ENCODE measurements at regions not wholly inside any gene's neighbourhood (a gene's known extent, or its start where the extent isn't known, plus 50 kb on each side); places are given as distances from the start of the nearest gene placed in this dataset.

DNA sequence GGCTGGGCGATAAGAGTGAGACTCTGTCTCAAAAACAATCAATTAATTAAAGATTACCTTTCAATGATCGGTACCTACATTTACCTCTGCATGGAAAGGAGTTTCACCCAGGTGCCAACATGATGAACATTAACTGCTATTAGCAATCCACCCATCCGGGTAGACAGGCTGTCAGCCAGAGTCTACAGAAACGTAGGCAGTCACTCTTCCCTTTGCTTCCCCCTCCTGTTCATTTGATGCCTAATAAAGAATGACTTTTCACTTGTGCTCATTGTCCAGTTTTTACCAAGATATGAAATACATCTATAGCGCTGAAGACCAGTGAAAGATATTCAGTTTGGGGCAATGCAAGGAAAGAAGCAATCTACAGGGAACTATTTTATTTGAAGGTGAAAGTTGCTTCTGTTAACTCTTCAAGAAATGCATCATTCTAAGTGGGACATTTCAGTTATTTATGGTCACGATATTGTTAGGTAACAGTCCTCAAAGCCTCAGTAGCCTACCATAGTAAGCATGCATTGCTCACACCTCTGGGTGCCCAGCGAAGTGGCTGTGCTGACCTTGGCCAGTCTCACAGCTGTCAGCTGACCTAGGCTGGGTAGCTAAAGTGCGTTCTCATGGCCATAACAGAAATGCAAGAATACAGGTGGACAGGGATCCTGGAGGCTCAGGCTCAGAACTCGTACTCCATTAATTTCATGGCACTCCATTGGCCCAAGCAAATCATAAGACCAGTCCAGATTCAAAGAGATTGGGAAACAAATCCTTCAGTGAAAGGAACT, 87.2 kb upstream of the DMRT1 start:
- no peak overlapping the region for H3K27ac ChIP-seq
- H3K36me3 ChIP-seq: no peaks in the 10 kb centered on the region
- DNase-seq: no peak
- TF ChIP-seq, protein P1, sequence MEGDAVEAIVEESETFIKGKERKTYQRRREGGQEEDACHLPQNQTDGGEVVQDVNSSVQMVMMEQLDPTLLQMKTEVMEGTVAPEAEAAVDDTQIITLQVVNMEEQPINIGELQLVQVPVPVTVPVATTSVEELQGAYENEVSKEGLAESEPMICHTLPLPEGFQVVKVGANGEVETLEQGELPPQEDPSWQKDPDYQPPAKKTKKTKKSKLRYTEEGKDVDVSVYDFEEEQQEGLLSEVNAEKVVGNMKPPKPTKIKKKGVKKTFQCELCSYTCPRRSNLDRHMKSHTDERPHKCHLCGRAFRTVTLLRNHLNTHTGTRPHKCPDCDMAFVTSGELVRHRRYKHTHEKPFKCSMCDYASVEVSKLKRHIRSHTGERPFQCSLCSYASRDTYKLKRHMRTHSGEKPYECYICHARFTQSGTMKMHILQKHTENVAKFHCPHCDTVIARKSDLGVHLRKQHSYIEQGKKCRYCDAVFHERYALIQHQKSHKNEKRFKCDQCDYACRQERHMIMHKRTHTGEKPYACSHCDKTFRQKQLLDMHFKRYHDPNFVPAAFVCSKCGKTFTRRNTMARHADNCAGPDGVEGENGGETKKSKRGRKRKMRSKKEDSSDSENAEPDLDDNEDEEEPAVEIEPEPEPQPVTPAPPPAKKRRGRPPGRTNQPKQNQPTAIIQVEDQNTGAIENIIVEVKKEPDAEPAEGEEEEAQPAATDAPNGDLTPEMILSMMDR (IDR thresholded peaks at IDR 0.05): no peak
- intact Hi-C loops (cut with DNase I): no loop called here
- H3K27me3 ChIP-seq: no peaks in the 10 kb centered on the region
- H3K9ac ChIP-seq (ENCODE audit: low read depth in 2 of 2, low read length in 2 of 2): no peak overlapping the region
- H3K9me3 ChIP-seq: no peaks in the 10 kb centered on the region
- H3K4me3 ChIP-seq: no peak overlapping the region
- H3K4me1 ChIP-seq: no peaks in the 10 kb centered on the region

DNA sequence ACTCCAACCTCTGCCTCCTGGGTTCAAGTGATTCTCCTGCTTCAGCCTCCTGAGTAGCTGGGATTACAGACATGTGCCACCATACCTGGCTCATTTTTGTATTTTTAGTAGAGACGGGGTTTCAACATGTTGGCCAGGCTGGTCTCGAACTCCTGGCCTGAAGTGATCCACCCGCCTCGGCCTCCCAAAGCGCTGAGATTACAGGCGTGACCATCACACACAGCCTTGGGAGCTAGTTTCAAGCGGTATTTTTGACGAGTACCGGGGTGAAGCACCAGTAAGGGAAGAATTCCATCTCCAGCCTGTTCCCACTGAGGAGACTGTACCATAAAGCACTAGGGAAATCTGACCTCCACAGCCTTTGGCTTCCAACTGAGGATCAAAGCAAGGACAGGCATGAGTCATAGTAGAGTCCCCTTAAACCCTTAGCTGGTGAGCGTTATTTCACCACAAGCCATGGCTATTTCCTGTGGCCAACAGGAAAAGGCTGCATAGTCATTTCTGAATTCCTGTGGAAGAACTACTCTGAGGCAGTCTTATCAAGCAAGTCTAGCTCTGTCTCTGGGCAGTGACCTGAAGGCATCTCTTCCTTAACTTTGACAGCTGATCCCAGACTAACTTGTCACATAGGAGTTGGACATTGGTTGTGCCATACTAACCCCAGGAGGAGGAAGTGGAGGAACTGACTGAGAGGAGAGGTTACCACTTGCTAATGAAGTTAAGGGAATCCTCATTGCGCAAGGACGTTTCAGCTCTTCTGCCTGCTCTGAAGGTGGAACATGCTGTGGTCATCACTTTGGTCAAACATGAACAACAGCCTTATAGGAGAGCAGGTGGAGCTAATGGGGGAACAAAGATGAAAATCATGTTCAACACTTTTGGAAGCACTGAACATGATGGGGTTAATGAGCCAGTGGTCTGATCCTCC, 85.8 kb upstream of the DMRT1 start:
- DNase-seq: no peak
- intact Hi-C loops (cut with DNase I): no loop called here

DNA sequence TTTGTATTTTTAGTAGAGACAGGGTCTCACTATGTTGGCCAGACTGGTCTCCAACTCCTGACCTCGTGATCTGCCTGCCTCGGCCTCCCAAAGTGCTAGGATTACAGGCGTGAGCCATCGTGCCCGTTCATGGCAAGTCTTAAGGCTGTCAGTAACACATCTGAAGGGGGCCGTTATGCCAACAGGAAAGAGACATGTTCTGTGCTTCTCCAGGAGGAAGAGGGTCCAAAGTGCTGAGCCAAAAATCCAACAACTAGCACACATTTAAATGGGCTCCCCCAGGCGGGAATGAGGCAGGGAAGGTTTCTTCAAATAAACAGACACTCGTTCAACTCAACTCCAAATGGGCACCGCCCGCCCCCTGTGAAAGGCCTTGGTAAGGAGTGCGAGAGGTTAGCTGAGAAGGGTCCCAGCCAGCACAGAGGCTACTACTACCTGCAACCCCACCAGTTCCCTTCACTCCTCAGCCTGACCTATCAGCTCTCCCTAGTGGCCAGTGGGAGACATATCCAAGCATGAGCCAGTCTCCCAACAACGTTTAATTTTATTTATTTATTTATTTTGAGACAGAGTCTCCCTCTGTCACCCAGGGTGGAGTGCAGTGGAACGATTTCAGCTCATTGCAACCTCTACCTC, 84.1 kb upstream of the DMRT1 start:
- TF ChIP-seq, protein P1 (IDR thresholded peaks at IDR 0.05): peak; percentile 51
- DNase-seq: peak; percentile 41
- H3K27me3 ChIP-seq: no peaks in the 10 kb centered on the region
- H3K27ac ChIP-seq: no peak overlapping the region
- no peaks in the 10 kb centered on the region for H3K4me1 ChIP-seq
- no peaks in the 10 kb centered on the region for H3K9me3 ChIP-seq
- H3K36me3 ChIP-seq: no peaks in the 10 kb centered on the region
- intact Hi-C loops (cut with DNase I): no loop called here
- H3K9ac ChIP-seq (ENCODE audit: low read depth in 2 of 2, low read length in 2 of 2): no peak overlapping the region
- no peak overlapping the region for H3K4me3 ChIP-seq

More for the DNA sequence above, 85.8 kb upstream of the DMRT1 start:
- no peak overlapping the region for H3K9ac ChIP-seq (ENCODE audit: low read depth in 2 of 2, low read length in 2 of 2)
- TF ChIP-seq, protein P1 (IDR thresholded peaks at IDR 0.05): no peak
- H3K36me3 ChIP-seq: no peaks in the 10 kb centered on the region
- H3K27ac ChIP-seq: no peak overlapping the region
- H3K9me3 ChIP-seq: no peaks in the 10 kb centered on the region
- H3K27me3 ChIP-seq: no peaks in the 10 kb centered on the region
- H3K4me3 ChIP-seq: no peak overlapping the region
- H3K4me1 ChIP-seq: no peaks in the 10 kb centered on the region

DNA sequence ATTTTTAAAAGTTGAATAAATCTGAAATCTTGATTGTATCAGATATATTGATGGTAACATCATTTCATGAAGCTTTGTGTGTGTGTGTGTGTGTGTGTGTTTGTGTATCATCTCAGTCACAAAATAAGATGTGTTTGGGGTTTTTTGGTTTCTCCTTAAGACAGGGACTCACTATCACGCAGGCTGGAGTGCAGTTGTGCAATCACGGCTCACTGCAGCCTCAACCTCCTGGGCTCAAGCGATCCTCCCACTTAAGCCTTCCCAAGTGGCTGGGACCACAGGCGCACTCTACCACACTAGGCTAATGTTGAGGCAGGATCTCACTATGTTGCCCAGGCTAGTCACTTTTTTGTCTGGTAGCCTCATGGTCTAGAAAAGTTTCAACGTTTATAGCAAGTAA, 83.4 kb upstream of the DMRT1 start:
- Histone ChIP-seq H3K36me3 (no peaks in the 10 kb centered on the region), H3K9ac (ENCODE audit: low read depth in 2 of 2, low read length in 2 of 2) (no peak overlapping the region), H3K9me3 (no peaks in the 10 kb centered on the region), H3K27me3 (no peaks in the 10 kb centered on the region), H3K4me3 (no peak overlapping the region), H3K4me1 (no peaks in the 10 kb centered on the region), H3K27ac (no peak overlapping the region)
- TF ChIP-seq, protein P1 (IDR thresholded peaks at IDR 0.05): no peak
- intact Hi-C loops (cut with DNase I): loop anchor here (2.0 kb wide), 1 partner anchor 143 kb away; no protein-coding TSS in a partner anchor
- DNase-seq: no peak

DNA sequence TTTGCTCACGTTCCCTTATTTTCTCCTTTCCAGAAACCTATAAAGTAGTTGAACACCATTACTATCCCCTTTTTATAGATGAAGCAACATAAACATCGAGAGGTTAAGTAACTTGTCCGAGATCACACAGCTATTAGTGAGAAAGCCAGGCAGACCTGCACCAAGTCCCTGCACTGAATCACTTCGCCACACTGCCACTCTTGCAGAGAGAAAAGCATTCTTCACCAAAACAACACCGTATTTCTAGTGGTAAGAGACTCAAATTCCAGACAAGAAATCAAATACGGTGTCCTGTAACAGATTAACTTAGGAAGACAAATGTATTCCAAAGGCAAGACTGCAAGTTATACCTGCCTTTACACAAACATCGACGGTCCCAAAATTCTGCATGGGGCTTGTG, 82.0 kb upstream of the DMRT1 start:
- Histone ChIP-seq H3K9ac (ENCODE audit: low read depth in 2 of 2, low read length in 2 of 2) (no peak overlapping the region), H3K27me3 (no peaks in the 10 kb centered on the region), H3K36me3 (no peaks in the 10 kb centered on the region), H3K4me1 (no peaks in the 10 kb centered on the region), H3K4me3 (no peak overlapping the region), H3K27ac (no peak overlapping the region), H3K9me3 (no peaks in the 10 kb centered on the region)
- DNase-seq: no peak
- TF ChIP-seq, protein P1 (IDR thresholded peaks at IDR 0.05): no peak
- intact Hi-C loops (cut with DNase I): loop anchor here (2.0 kb wide), 1 partner anchor 145 kb away; no protein-coding TSS in a partner anchor

Measured in colonic mucosa (tissue), 4 donors.